Loucy (cell line): ENCODE measurements at regions not wholly inside any gene's neighbourhood (a gene's known extent, or its start where the extent isn't known, plus 50 kb on each side); places are given as distances from the start of the nearest gene placed in this dataset.

Experiments
- EZH2phosphoT487 ChIP-seq: fragments of 200-600 bp; IDR thresholded peaks from 2 replicates; pipeline ENCODE4 v1.6.1; 2018; ENCODE audit warnings: antibody characterized with exemption, mild to moderate bottlenecking, moderate library complexity, borderline replicate concordance
- TF ChIP-seq, protein P1 (sequence below): fragments of 200-600 bp; sonication (generic); conservative IDR thresholded peaks from 2 replicates; pipeline ENCODE4 v1.5.1; 2014; ENCODE audit warnings: mild to moderate bottlenecking, antibody characterized with exemption, low read length

DNA sequence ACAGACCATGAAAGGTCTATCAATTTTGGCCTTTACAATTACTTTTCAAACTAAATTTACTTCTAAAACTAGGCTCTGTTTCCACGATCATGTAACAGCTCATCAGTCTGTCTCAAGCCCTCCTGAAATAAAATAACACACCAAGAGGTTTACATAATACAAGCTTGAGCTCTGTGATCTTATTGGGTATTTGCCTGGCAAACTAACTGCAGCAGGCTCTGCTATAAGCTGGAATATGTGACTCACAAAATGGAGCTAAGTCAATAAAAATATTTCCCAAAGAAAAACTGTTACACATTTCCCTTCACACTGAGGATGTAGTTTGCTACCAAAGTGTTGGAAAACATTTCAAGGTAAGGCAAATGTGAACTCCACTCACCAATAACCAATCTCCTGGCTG, 94.7 kb upstream of the GPM6B start:
- TF ChIP-seq, protein P1, sequence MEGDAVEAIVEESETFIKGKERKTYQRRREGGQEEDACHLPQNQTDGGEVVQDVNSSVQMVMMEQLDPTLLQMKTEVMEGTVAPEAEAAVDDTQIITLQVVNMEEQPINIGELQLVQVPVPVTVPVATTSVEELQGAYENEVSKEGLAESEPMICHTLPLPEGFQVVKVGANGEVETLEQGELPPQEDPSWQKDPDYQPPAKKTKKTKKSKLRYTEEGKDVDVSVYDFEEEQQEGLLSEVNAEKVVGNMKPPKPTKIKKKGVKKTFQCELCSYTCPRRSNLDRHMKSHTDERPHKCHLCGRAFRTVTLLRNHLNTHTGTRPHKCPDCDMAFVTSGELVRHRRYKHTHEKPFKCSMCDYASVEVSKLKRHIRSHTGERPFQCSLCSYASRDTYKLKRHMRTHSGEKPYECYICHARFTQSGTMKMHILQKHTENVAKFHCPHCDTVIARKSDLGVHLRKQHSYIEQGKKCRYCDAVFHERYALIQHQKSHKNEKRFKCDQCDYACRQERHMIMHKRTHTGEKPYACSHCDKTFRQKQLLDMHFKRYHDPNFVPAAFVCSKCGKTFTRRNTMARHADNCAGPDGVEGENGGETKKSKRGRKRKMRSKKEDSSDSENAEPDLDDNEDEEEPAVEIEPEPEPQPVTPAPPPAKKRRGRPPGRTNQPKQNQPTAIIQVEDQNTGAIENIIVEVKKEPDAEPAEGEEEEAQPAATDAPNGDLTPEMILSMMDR = no peak
- TF ChIP-seq EZH2phosphoT487 = no peak
